Breast epithelium (tissue), 4 donors: ENCODE measurements at regions not wholly inside any gene's neighbourhood (a gene's known extent, or its start where the extent isn't known, plus 50 kb on each side); places are given as distances from the start of the nearest gene placed in this dataset.

Experiments used
- DNase-seq, 2 donors: peaks; one replicate each; pipeline ENCODE4 v3.0.0-alpha.2; 2019; ENCODE audit warnings: low spot score in 2 of 2
- H3K27ac ChIP-seq, 2 donors: fragments of 200-600 bp; sonication (generic) in 1 of 2; one replicate each; pipeline ENCODE4 v1.5.1; 2016 to 2019; ENCODE audit warnings: mild to moderate bottlenecking in 1 of 2
- H3K27me3 ChIP-seq, 2 donors: fragments of 200-600 bp; sonication (generic) in 1 of 2; one replicate each; pipeline versions ENCODE4 v1.5.1 to v1.6.0; 2017 to 2019; ENCODE audit warnings: control low read depth in 1 of 2, mild to moderate bottlenecking in 1 of 2
- H3K36me3 ChIP-seq: fragments of 200-600 bp; one replicate; pipeline ENCODE4 v1.5.1; 2019
- H3K4me1 ChIP-seq, 2 donors: fragments of 200-600 bp; sonication (generic); one replicate each; pipeline ENCODE4 v1.5.1; 2016 to 2019; ENCODE audit warnings: control low read depth in 1 of 2
- H3K4me3 ChIP-seq, 3 donors: fragments of 200-600 bp; sonication (generic); 1 replicate in 2 of 3; 2 replicates in 1 of 3; pipeline ENCODE4 v1.5.1; 2016 to 2019; ENCODE audit warnings: mild to moderate bottlenecking in 3 of 3, moderate library complexity in 2 of 3
- H3K9me3 ChIP-seq, 2 donors: fragments of 200-600 bp; sonication (generic) in 1 of 2; one replicate each; pipeline ENCODE4 v1.5.1; 2016 to 2019; ENCODE audit warnings: control low read depth in 1 of 2
- POLR2A ChIP-seq: fragments of 450-650 bp; IDR thresholded peaks from one replicate; pipeline ENCODE4 v1.6.1; 2016; ENCODE audit warnings: antibody characterized with exemption, mild to moderate bottlenecking, moderate library complexity
- POLR2AphosphoS5 ChIP-seq, 3 donors: sonication (generic); formaldehyde crosslinking; IDR thresholded peaks; one replicate each; pipeline ENCODE4 v1.6.1; 2017; ENCODE audit warnings: antibody characterized with exemption in 3 of 3
- intact Hi-C: fragments of 100-400 bp; cut with DNase I; formaldehyde crosslinking; loops from one replicate; pipeline ENCODE4 v1.15.1; 2023; ENCODE audit warnings: low total_unique reads
- TF ChIP-seq, protein P1 (sequence below), 3 donors: fragments of 450-650 bp; IDR thresholded peaks; one replicate each; pipeline ENCODE4 v1.5.1; 2016 to 2017; ENCODE audit warnings: antibody characterized with exemption in 3 of 3, mild to moderate bottlenecking in 3 of 3, moderate library complexity in 3 of 3

DNA sequence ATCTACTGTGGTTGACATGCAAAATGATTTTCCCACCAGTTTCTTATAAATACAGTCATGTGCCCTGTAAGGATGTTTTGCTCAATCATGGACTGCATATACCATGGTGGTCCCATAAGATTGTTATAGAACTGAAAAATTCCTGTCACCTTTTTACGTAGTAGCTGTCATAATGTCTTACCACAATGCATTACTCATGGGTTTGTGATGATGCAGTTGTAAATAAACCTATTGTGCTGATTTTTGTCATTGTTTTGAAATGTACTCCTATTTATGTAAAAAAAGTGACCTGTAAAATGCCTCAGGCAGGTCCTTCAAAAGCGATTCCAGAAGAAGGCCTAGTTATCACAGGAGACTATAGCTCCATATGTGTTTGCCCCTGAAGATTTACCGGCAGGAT, 695.4 kb upstream of the KIF2B start:
- TF ChIP-seq, protein P1, sequence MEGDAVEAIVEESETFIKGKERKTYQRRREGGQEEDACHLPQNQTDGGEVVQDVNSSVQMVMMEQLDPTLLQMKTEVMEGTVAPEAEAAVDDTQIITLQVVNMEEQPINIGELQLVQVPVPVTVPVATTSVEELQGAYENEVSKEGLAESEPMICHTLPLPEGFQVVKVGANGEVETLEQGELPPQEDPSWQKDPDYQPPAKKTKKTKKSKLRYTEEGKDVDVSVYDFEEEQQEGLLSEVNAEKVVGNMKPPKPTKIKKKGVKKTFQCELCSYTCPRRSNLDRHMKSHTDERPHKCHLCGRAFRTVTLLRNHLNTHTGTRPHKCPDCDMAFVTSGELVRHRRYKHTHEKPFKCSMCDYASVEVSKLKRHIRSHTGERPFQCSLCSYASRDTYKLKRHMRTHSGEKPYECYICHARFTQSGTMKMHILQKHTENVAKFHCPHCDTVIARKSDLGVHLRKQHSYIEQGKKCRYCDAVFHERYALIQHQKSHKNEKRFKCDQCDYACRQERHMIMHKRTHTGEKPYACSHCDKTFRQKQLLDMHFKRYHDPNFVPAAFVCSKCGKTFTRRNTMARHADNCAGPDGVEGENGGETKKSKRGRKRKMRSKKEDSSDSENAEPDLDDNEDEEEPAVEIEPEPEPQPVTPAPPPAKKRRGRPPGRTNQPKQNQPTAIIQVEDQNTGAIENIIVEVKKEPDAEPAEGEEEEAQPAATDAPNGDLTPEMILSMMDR (IDR thresholded peaks at IDR 0.05), result no peak
- TF ChIP-seq POLR2A, result no peak
- TF ChIP-seq POLR2AphosphoS5 (IDR thresholded peaks at IDR 0.05), result no peak
- no peak overlapping the region for H3K27ac ChIP-seq
- intact Hi-C loops, result no loop called here
- H3K4me1 ChIP-seq, result no peaks in the 10 kb centered on the region
- H3K4me3 ChIP-seq, result no peak overlapping the region
- H3K9me3 ChIP-seq, result peaks cover 0 to 2% of the 10 kb centered on the region in 2 donors
- no peaks in the 10 kb centered on the region for H3K27me3 ChIP-seq
- no peak for DNase-seq
- no peaks in the 10 kb centered on the region for H3K36me3 ChIP-seq

DNA sequence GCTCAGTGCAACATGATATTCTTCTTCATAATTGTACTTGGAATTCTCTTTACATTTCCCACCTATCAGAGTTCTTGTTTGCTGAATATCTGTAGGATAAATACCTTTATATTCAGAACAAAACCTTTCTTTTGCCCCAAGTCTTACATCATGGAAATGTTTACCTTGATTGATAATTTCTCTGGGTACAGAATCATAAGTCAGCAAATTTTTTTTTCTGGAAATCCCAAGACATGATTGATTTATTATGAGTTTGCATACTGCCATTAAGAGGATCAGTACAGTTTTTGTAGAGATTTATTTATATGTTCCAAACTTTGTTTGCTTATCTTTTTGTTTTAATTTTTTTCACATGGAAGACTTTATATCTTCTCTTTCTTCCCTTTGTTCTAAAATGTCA, 699.8 kb upstream of the KIF2B start:
- Histone ChIP-seq H3K27ac (no peak overlapping the region), H3K36me3 (no peaks in the 10 kb centered on the region), H3K9me3 (peaks cover 0 to 6% of the 10 kb centered on the region in 2 donors), H3K4me1 (no peaks in the 10 kb centered on the region), H3K4me3 (no peak overlapping the region), H3K27me3 (no peaks in the 10 kb centered on the region)
- intact Hi-C loops, result no loop called here
- no peak for DNase-seq
- TF ChIP-seq POLR2A (no peak), POLR2AphosphoS5 (IDR thresholded peaks at IDR 0.05) (no peak)
- TF ChIP-seq, protein P1 (IDR thresholded peaks at IDR 0.05), result no peak

DNA sequence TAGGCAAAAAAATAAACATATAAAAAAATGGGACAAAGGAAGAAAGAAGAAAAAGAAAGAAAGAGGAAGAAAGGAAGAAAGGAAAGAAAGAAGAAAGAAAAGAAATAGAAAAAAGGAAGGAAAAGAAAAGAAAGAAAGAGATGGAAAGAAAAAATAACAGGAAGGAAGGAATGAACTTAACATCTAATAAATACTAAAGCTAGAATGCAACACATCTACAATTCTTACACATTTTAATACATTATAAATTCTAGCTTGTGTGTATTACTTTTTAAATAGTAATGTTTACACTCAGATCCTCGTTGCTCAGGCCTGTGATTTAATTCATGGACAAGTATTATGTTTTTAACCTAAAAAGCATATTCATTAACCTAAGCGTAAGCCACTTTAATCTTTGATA, 703.0 kb upstream of the KIF2B start:
- DNase-seq, result no peak
- Histone ChIP-seq H3K27me3 (no peaks in the 10 kb centered on the region), H3K4me1 (no peaks in the 10 kb centered on the region), H3K36me3 (no peaks in the 10 kb centered on the region), H3K4me3 (no peak overlapping the region), H3K9me3 (peaks cover 0 to 13% of the 10 kb centered on the region in 2 donors), H3K27ac (no peak overlapping the region)
- intact Hi-C loops, result no loop called here
- TF ChIP-seq POLR2AphosphoS5 (IDR thresholded peaks at IDR 0.05), result no peak
- TF ChIP-seq, protein P1 (IDR thresholded peaks at IDR 0.05), result no peak
- no peak for TF ChIP-seq POLR2A

DNA sequence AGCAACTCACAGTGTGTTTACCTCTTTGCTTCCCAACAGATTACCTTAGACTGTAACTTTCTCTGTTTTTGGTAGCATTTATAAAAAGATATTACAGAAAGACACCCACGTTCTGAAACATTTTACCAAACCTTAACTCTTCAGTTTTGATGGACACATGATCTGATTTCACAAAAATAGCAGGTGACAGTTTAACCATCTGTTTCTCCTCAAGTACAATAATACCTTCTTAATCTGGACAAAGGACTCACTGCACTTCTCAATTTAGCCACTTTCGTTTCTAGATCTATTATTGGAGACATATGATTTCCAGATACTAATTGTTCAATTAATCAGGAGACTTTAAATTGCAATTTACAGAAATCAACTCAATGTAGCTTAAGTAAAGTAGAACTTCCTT, 703.8 kb upstream of the KIF2B start:
- no peaks in the 10 kb centered on the region for H3K36me3 ChIP-seq
- H3K27me3 ChIP-seq, result no peaks in the 10 kb centered on the region
- H3K9me3 ChIP-seq, result peaks cover 0 to 13% of the 10 kb centered on the region in 2 donors
- intact Hi-C loops, result no loop called here
- no peaks in the 10 kb centered on the region for H3K4me1 ChIP-seq
- no peak for DNase-seq
- H3K4me3 ChIP-seq, result no peak overlapping the region
- no peak overlapping the region for H3K27ac ChIP-seq
- no peak for TF ChIP-seq POLR2AphosphoS5 (IDR thresholded peaks at IDR 0.05)
- no peak for TF ChIP-seq POLR2A
- TF ChIP-seq, protein P1 (IDR thresholded peaks at IDR 0.05), result no peak

DNA sequence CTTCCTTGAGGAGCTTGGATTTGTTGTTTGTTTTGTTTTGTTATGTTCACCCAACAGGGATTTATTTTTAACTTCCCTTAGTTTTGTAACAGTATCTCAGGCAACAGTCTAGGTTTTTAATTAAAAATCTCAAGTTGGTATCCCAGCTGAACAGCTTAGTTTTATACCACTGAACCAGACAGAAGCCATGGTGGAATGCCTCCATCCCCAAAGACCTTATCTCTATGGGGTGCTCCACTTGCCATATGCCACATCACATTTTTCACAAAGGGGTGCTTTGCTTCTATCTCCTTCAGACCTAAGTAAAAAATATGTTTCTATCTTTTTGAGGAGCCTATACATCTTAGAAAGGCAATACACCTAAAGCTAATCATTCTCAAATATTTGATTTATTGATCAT, 715.8 kb upstream of the KIF2B start:
- TF ChIP-seq POLR2A (no peak), POLR2AphosphoS5 (IDR thresholded peaks at IDR 0.05) (no peak)
- TF ChIP-seq, protein P1 (IDR thresholded peaks at IDR 0.05), result no peak
- Histone ChIP-seq H3K36me3 (no peaks in the 10 kb centered on the region), H3K27ac (no peak overlapping the region), H3K27me3 (no peaks in the 10 kb centered on the region), H3K4me3 (no peak overlapping the region), H3K9me3 (no peaks in the 10 kb centered on the region), H3K4me1 (no peaks in the 10 kb centered on the region)
- no peak for DNase-seq
- intact Hi-C loops, result no loop called here
